ENCODE measurements at regions not wholly inside any gene's neighbourhood (a gene's known extent, or its start where the extent isn't known, plus 50 kb on each side); places are given as distances from the start of the nearest gene placed in this dataset.
"Not testable (repeated sequence)": the region's sequence is repeated elsewhere in the genome, so short reads cannot be mapped to it uniquely, and the experiment has no call there.

GRCh38 chr6:84350397-84350796 is 123.0 kb upstream of the CEP162 start:
- no peak for DNase-seq (ENCODE audit: low spot score)

GRCh38 chr6:84349542-84349941 is 122.1 kb upstream of the CEP162 start:
- no peak for DNase-seq (ENCODE audit: low spot score)

- DNase-seq (ENCODE audit: low spot score): no peak
Observed at GRCh38 chr6:84348801-84349200, 121.4 kb upstream of the CEP162 start.

GRCh38 chr6:84346372-84346771 is 118.9 kb upstream of the CEP162 start:
- DNase-seq (ENCODE audit: low spot score): no peak

- DNase-seq (ENCODE audit: low spot score): no peak
Observed at GRCh38 chr6:84344005-84344404, 116.6 kb upstream of the CEP162 start.

- DNase-seq (ENCODE audit: low spot score): peak; percentile 50
Observed at GRCh38 chr6:84340422-84340821, 113.0 kb upstream of the CEP162 start.

- DNase-seq (ENCODE audit: low spot score): no peak
Observed at GRCh38 chr6:84333842-84334241, 106.4 kb upstream of the CEP162 start.

- DNase-seq (ENCODE audit: low spot score): no peak
Observed at GRCh38 chr6:84332139-84333034, 104.9 kb upstream of the CEP162 start.

GRCh38 chr6:84330325-84330724 is 102.9 kb upstream of the CEP162 start:
- DNase-seq (ENCODE audit: low spot score): no peak

GRCh38 chr6:84329516-84329915 is 102.1 kb upstream of the CEP162 start:
- no peak for DNase-seq (ENCODE audit: low spot score)

GRCh38 chr6:84329077-84329476 is 101.6 kb upstream of the CEP162 start:
- DNase-seq (ENCODE audit: low spot score): no peak

GRCh38 chr6:84317463-84317862 is 90.0 kb upstream of the CEP162 start:
- DNase-seq (ENCODE audit: low spot score): no peak

- DNase-seq (ENCODE audit: low spot score): no peak
Observed at GRCh38 chr6:84314377-84314898, 87.0 kb upstream of the CEP162 start.

- no peak for DNase-seq (ENCODE audit: low spot score)
Observed at GRCh38 chr6:84309336-84309735, 81.9 kb upstream of the CEP162 start.

GRCh38 chr6:84304881-84305280 is 77.4 kb upstream of the CEP162 start:
- DNase-seq (ENCODE audit: low spot score): no peak

- DNase-seq (ENCODE audit: low spot score): not testable (repeated sequence)
Observed at GRCh38 chr6:84291033-84291432, 63.6 kb upstream of the CEP162 start.

- DNase-seq (ENCODE audit: low spot score): peak; percentile 20
Observed at GRCh38 chr6:84284428-84285049, 57.1 kb upstream of the CEP162 start.

- no peak for DNase-seq (ENCODE audit: low spot score)
Observed at GRCh38 chr6:84282550-84282949, 55.1 kb upstream of the CEP162 start.

- DNase-seq (ENCODE audit: low spot score): no peak
Observed at GRCh38 chr6:84280639-84281038, 53.2 kb upstream of the CEP162 start.

GRCh38 chr6:84280030-84280429 is 52.6 kb upstream of the CEP162 start:
- no peak for DNase-seq (ENCODE audit: low spot score)

GRCh38 chr6:84278321-84278998 is 51.0 kb upstream of the CEP162 start:
- no peak for DNase-seq (ENCODE audit: low spot score)
